ENCODE measurements at regions not wholly inside any gene's neighbourhood (a gene's known extent, or its start where the extent isn't known, plus 50 kb on each side); places are given as distances from the start of the nearest gene placed in this dataset.

DNA sequence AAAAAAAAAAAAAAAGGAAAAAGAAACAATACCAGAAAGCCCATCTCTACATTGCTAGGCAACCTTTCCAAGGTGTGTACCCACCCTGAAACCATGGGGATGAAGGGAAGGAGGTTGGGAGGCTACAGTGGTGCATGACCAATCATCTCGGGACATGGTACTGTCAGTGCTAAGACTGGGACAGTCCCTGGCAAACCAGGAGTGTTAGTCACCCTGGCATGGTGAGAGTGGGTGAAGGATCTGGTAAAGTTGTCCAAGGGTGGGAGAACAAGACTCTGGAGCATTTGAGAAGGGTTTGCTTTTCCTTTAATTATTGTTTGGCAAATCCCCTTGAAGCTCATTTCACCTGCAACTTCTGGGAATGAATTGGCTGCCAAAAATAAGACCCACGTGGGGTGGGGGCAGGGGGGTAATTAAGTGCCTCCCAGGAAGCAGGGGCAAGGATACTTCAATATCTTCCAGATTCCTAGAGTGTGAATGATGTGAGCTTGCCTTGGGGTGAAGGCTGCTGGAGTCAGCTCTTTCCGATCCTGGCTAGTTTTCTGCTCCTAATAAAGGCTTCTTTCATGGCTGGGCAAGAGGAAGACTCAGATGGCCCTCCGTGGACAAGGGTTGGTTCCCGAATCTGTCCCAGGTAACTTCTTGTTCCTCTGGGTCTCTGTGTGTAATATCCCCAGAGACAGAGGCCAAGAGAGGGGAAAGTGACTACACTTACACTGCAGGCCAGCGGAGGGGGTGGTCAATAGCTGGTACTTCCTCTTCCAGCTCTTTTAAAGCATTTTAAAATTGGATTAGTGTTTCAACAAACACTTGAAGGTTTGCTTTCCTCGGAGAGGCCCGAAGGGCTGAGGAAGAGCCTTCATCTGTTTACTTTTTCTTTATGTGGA lies 61.6 kb upstream of the SPRY4 start:
- no peak for TF ChIP-seq CTCF (IDR thresholded peaks at IDR 0.05)
- Mint-ChIP-seq H3K36me3 (no peaks in the 10 kb centered on the region), H3K4me3 (no peak overlapping the region), H3K27ac (no peak overlapping the region), H3K9me3 (no peaks in the 10 kb centered on the region), H3K4me1 (peaks cover 0 to 11% of the 10 kb centered on the region in 2 donors), H3K27me3 (ENCODE audit: low read depth in 2 of 2) (peaks cover 1 to 4% of the 10 kb centered on the region in 2 donors)
- no peaks in the 10 kb centered on the region for H3K9me3 ChIP-seq (ENCODE audit: control insufficient read depth, insufficient read depth, low read length)
- H3K36me3 ChIP-seq (ENCODE audit: control insufficient read depth, insufficient read depth, low read length): no peaks in the 10 kb centered on the region
- intact Hi-C loops (cut with micrococcal nuclease): no loop called here
- no peaks in the 10 kb centered on the region for H3K4me1 ChIP-seq (ENCODE audit: control insufficient read depth, insufficient read depth, low read length)
- no peak overlapping the region for H3K27ac ChIP-seq (ENCODE audit: low read length)
- no peaks in the 10 kb centered on the region for H3K27me3 ChIP-seq (ENCODE audit: control insufficient read depth, insufficient read depth, low read length)
- H3K4me3 ChIP-seq (ENCODE audit: low read length): no peak overlapping the region
- no peak for DNase-seq
- WGBS (ENCODE audit: insufficient coverage): 57% methylated on average over 8 of the region's 8 CpGs
- ATAC-seq: no peak

DNA sequence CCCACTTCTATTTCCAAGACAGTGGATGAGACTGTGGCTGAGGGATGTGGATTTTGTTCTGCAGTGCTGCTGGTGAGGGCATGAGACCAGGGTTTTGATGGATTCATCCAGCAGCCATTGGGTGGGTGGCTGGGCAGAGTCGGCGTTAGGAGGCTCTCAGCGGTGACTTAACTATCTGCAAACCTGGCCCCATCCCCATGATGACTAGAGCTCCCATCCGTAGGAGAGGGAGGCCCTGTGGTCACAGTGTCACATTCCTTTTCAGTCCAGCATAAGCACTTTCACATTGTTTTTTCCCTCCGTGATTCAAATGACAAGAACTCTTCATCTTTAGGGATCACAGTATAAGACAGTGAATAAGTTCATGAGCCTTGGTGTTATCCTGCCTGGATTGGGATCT lies 60.4 kb upstream of the SPRY4 start:
- no peak for TF ChIP-seq CTCF (IDR thresholded peaks at IDR 0.05)
- H3K36me3 Mint-ChIP-seq: no peaks in the 10 kb centered on the region
- ATAC-seq (no peak), DNase-seq (no peak)
- H3K4me1 Mint-ChIP-seq: peaks cover 0 to 11% of the 10 kb centered on the region in 2 donors
- Histone ChIP-seq H3K36me3 (ENCODE audit: control insufficient read depth, insufficient read depth, low read length) (no peaks in the 10 kb centered on the region), H3K27ac (ENCODE audit: low read length) (no peak overlapping the region), H3K9me3 (ENCODE audit: control insufficient read depth, insufficient read depth, low read length) (no peaks in the 10 kb centered on the region), H3K27me3 (ENCODE audit: control insufficient read depth, insufficient read depth, low read length) (no peaks in the 10 kb centered on the region), H3K4me1 (ENCODE audit: control insufficient read depth, insufficient read depth, low read length) (no peaks in the 10 kb centered on the region), H3K4me3 (ENCODE audit: low read length) (no peak overlapping the region)
- intact Hi-C loops (cut with micrococcal nuclease): no loop called here
- H3K4me3 Mint-ChIP-seq: no peak overlapping the region
- H3K9me3 Mint-ChIP-seq: no peaks in the 10 kb centered on the region
- 89% methylated on average over 5 of the region's 5 CpGs for WGBS (ENCODE audit: insufficient coverage)
- H3K27ac Mint-ChIP-seq: no peak overlapping the region
- H3K27me3 Mint-ChIP-seq (ENCODE audit: low read depth in 2 of 2): no peaks in the 10 kb centered on the region

- no peaks in the 10 kb centered on the region for H3K36me3 ChIP-seq (ENCODE audit: control insufficient read depth, insufficient read depth, low read length)
- H3K27ac Mint-ChIP-seq: no peak overlapping the region
- H3K4me1 Mint-ChIP-seq: peaks cover 0 to 15% of the 10 kb centered on the region in 2 donors
- no peak for TF ChIP-seq CTCF (IDR thresholded peaks at IDR 0.05)
- no peaks in the 10 kb centered on the region for H3K27me3 ChIP-seq (ENCODE audit: control insufficient read depth, insufficient read depth, low read length)
- no peaks in the 10 kb centered on the region for H3K27me3 Mint-ChIP-seq (ENCODE audit: low read depth in 2 of 2)
- H3K4me3 Mint-ChIP-seq: no peak overlapping the region
- no peak for DNase-seq
- 92% methylated on average over 3 of the region's 3 CpGs for WGBS (ENCODE audit: insufficient coverage)
- intact Hi-C loops (cut with micrococcal nuclease): no loop called here
- no peaks in the 10 kb centered on the region for H3K36me3 Mint-ChIP-seq
- H3K4me1 ChIP-seq (ENCODE audit: control insufficient read depth, insufficient read depth, low read length): no peaks in the 10 kb centered on the region
- H3K27ac ChIP-seq (ENCODE audit: low read length): no peak overlapping the region
- no peak overlapping the region for H3K4me3 ChIP-seq (ENCODE audit: low read length)
- H3K9me3 Mint-ChIP-seq: no peaks in the 10 kb centered on the region
- ATAC-seq: no peak
- H3K9me3 ChIP-seq (ENCODE audit: control insufficient read depth, insufficient read depth, low read length): no peaks in the 10 kb centered on the region
Measured at GRCh38 chr5:142384014-142384413, 59.2 kb upstream of the SPRY4 start.

- WGBS (ENCODE audit: insufficient coverage): 100% methylated on average over 2 of the region's 2 CpGs
- H3K4me1 Mint-ChIP-seq: peaks cover 0 to 18% of the 10 kb centered on the region in 2 donors
- no peaks in the 10 kb centered on the region for H3K36me3 ChIP-seq (ENCODE audit: control insufficient read depth, insufficient read depth, low read length)
- TF ChIP-seq CTCF (IDR thresholded peaks at IDR 0.05): no peak
- no peaks in the 10 kb centered on the region for H3K9me3 ChIP-seq (ENCODE audit: control insufficient read depth, insufficient read depth, low read length)
- no peak for DNase-seq
- no peak overlapping the region for H3K27ac Mint-ChIP-seq
- H3K4me1 ChIP-seq (ENCODE audit: control insufficient read depth, insufficient read depth, low read length): no peaks in the 10 kb centered on the region
- H3K36me3 Mint-ChIP-seq: no peaks in the 10 kb centered on the region
- H3K27ac ChIP-seq (ENCODE audit: low read length): no peak overlapping the region
- H3K27me3 Mint-ChIP-seq (ENCODE audit: low read depth in 2 of 2): no peaks in the 10 kb centered on the region
- no peak overlapping the region for H3K4me3 Mint-ChIP-seq
- H3K4me3 ChIP-seq (ENCODE audit: low read length): no peak overlapping the region
- intact Hi-C loops (cut with micrococcal nuclease): no loop called here
- H3K9me3 Mint-ChIP-seq: no peaks in the 10 kb centered on the region
- ATAC-seq: no peak
- no peaks in the 10 kb centered on the region for H3K27me3 ChIP-seq (ENCODE audit: control insufficient read depth, insufficient read depth, low read length)
Measured at GRCh38 chr5:142382186-142382585, 57.4 kb upstream of the SPRY4 start.

Measured in natural killer cell (primary cell).